Stimulated activated CD4-positive, alpha-beta T cell treated with anti-CD3 and anti-CD28 coated beads, TNF-alpha, amount 100 ng/mL, for 4 hours (primary cell): ENCODE measurements at regions not wholly inside any gene's neighbourhood (a gene's known extent, or its start where the extent isn't known, plus 50 kb on each side); places are given as distances from the start of the nearest gene placed in this dataset.

Source experiments
- DNase-seq, 3 experiments: peaks; one replicate each; pipeline ENCODE4 v3.0.0-alpha.2; 2020; ENCODE audit warnings: low read depth in 3 of 3

- no peak for DNase-seq
These were observed 161.4 kb upstream of the FAM9B start for GRCh38 chrX:9195199-9195880.

DNA sequence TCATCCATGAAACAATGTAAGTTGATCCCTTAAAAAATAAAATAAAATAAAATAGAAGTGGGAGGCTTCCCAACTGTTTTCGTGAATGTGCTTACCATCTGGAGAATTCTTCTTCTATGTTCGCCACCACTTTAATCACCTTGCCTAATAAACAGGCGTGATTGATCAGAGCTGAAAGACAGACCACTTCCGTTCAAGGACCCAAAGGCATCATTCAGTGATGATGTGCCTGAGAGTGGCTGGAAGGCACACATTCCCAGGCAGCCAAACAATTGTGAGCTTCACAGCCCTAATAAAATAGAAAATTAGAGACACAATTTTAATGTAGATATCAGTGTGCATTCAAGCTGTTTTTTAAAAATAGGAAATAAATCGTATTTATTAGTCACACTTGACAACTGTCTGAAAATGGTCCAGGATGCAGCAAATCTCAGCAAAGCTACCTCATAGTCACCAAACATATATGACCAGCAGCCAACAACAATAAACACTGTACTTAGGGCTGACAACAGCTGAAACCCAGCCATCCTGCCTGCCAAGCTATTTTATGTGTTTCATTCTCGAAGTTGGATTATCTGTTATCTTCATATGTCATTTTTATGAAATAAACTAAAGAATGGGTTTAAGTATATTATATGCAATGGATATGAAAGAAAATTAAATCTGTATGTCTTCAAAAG lies 163.2 kb upstream of the FAM9B start:
- DNase-seq, result no peak

DNA sequence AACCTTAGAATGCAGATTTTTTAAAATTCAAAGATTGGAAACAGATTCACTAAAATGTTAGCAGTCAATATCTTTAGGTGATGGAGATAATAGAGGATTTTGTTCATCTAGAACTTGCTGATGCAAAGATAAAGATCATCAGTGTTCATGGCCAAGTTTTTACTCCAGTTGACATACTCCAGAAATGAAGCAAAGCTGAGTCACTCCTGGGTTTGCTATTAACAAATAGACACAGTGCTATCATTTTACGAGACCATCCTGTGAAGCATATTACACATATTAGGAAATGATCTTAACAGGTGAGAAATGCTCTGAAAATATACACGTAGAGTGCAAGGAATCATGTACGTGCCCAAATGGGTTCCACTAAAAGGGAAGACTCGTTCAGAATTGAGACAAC lies 170.6 kb upstream of the FAM9B start:
- no peak for DNase-seq

- DNase-seq, result no peak
These were observed 171.8 kb upstream of the FAM9B start for GRCh38 chrX:9205599-9206223.

DNA sequence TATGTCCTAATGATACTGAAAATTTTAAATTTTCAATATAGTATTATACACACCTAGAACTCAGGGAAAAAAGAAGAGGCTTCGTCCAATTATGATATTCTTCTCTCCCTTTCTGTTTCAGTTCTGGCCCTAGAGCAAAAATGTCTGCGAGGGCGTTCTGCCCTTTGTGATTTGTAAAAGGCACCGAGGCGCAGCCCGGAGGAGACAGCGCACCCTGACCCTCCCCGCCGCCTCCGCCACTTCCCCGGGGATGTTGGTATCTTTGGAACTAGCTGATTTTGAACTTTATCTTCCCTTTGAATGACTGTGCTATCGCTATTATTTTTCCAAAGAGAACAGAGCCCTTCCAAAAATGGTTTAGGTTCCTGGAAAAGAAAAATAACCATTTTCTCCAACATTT lies 173.2 kb upstream of the FAM9B start:
- no peak for DNase-seq

DNA sequence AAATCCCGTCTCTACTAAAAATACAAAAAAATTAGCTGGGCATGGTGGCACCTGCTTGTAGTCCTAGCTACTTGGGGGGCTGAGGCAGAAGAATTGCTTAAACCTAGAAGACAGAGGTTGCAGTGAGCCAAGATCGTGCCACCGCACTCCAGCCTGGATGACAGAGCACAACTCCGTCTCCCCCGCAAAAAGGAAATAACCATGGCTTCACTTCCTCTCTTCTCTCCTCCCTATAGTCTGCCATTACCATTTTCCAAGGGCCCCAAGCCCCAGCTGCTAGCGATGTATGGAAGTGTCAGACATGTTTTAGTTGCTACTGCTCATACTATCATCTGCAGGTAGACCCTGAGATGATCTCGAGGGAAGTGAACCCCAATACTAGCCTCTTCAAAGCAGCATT lies 177.3 kb upstream of the FAM9B start:
- no peak for DNase-seq

- DNase-seq, result no peak
These were observed 187.9 kb upstream of the FAM9B start for GRCh38 chrX:9221781-9222180.

DNA sequence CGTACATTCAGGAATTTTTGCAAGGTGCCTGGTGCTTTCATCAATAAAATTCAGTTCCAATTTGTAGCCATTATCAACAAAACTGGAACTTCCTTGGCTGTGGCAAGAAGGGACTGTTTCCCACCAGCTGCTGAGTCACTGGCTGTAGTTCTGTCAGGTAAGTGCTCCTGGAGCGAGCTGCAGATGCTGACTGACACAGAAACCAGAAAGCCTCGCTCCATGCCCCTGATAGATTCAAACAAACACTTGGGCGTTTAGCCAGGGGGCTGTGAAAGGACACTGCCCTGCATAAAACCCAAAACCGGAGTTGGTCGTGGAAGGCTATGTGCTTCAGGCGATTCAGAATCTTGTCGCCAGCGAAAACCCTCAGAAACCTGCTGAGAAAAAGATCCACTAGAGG lies 188.4 kb upstream of the FAM9B start:
- no peak for DNase-seq

DNA sequence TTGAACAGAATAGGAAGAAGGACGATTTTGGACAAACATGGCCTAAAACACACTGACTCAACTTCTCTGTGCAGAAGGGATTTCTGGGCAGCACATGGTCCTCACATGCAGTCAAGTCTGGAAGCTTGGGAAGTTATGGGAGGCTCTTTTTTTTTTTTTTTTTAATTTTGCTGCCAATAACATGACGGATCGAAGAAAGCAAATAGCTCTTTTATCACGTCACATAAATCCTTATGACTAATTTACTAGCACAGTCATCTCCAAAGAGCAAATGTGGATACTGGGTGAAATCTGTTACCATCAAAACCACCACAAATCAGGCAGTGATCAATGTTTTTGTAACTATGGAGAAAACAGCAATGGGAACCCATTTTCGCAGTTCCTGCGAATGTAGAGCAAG lies 193.3 kb upstream of the FAM9B start:
- DNase-seq, result no peak

DNA sequence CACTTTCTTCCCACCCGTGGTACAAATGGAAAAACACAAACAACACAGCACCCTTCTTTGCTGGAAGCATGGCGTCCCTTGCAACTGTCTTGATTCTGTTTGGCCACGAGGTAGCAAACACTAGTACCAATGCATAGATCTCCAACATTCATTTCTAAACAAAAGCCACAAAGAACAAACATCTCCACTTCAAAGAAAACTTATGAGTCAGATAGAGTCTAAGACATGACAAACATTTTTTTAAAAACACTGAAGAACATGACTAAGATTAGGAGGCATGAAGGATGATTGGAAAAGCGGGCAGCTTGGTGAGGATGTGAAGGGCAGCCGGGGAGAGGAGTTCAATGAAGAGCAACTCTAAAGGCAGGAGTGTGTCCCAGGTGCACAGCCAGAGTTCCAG lies 197.6 kb upstream of the FAM9B start:
- no peak for DNase-seq

- no peak for DNase-seq
These were observed 199.2 kb upstream of the FAM9B start for GRCh38 chrX:9233141-9233540.

GRCh38 chrX:9234315-9234714 lies 200.4 kb upstream of the FAM9B start:
- no peak for DNase-seq

DNA sequence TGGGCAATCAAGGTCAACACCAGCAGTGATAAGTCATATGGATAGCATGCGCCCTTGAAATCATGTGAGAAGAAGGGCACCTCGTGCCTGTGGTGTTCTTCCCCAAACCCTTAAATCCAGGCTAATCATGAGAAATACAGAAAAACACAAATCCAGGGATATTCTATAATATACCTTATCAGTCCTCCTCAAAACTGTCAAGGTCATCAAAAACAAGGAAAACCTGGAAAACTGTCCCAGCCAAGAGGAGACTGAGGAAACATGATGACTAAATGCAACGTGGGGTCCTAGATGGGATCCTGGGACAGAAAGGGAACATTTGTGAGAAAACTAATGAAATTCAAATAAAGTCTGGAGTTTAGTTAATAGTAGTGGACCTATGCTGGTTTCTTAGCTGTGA lies 201.8 kb upstream of the FAM9B start:
- DNase-seq, result no peak

GRCh38 chrX:9240956-9241355 lies 207.0 kb upstream of the FAM9B start:
- DNase-seq, result no peak

DNA sequence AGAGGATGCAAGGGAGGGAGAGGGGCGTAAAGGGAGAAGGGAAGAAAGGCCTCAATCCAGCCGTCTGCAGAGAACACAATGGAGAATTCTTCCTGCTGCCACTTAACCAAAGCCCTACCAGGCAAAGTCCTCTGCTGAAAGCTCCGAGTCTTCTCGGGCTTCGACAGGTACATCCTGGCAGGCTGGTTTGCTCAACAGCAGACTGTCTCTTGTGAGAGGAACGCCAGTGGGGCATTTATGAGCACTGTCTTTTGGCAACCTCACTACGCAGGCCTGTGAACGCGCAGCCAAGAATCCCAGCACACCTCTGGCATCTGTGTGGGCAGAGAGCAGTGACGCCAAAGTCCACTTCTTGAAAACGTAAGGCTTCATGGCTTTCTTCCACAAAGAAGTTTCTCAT lies 207.5 kb upstream of the FAM9B start:
- DNase-seq, result no peak

- no peak for DNase-seq
These were observed 215.3 kb upstream of the FAM9B start for GRCh38 chrX:9249051-9249846.

- DNase-seq, result no peak
These were observed 212.7 kb upstream of the TBL1X start for GRCh38 chrX:9252182-9252581.

DNA sequence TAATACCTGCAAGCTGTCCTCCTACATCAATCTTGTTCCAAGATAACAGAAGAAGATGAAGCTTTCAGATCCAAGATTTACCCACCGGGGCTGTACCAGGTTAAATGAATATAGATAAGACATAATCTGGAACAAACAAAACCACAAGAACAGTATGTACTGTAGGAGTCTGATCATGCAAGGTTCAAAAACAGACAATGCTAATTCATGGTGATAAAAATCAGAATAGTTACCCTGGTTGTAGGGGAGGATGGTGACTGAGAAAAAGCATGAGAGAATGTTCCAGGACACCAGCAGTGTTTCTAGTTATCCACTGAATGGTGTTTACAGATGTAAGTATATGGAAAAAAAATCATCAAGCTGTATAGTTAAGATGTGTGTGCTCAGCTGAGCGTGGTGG lies 211.6 kb upstream of the TBL1X start:
- no peak for DNase-seq

DNA sequence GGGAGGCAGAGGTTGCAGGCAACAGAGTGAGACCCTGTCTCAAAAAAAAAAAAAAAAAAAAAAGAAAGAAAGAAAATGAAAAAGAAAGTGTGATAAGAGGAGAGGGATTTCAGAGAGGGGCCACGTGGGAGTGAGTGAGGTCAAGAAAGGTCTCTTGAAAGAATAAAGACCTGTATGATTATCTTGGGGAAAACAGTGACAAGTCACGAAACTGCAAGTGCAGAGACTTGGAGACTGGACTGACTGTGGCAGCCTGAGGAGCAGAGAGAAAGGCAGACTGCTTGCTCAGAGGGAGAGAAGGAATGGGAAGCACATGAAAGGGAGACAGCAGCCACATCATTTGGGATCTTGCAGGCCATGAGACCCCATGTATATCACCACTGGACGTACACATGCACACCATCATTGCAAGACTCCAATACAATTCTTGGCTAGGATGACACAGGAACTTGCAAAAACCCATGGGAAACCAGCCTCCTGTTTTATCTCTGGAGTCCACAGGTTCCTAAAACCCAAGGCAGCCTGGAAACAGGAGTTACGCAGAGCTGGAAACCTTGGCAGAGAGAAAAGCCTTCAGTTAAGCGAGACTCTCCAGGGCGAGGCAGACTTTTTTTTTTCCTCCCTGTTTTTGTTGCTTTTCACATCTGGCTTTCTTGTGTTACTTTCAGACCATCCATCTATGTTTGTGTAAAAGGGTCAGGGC lies 207.0 kb upstream of the TBL1X start:
- DNase-seq, result no peak

DNA sequence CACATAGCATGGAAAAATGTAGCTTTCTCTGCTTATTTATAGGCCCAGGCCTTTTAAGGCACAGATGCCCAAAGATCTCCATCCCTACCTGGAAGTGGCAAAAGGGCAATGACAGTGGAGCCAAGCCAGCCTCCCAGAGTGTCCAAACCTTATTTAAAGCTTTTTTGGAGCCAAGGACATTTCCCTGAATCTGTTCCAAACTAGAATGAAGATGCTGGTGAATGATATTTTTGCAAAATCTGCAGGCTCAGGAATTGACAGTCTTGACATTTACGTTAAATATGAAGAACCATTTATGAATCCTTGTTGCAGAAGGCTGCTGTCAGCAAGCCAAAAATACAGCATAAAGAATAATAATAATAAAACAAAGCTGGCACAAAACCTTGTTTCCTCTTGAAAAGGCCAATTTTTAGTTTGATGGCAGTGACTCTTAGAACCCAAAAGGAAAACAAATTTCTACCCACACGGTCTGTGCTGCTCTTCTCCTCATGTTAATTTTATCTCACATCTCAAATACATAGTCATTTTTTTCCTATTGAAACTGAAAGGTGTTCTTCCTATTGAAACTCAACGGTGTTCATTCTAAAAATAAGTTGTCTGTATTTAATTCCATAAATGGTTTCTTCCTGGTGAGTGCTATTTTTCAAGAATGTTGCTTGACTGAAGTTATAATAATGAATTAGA lies 206.3 kb upstream of the TBL1X start:
- no peak for DNase-seq

DNA sequence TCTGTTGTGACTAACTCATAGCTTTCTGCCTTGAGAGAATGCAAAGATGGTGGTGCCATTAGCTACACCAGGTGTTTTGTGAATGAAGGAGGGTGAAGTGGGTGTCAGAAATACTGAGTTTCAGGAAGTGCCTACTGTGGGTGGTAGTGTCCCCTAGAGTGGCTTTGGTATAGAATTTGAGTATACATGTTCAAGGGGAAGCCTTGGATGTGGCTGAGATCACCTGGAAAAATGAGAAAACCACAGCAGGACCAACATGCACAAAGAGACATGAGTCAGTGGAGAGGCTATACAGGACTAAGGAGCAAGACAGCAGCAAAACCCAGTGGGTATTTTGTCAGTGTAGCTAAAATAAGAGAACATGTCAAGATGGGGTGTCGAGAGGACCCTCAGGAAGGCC lies 204.3 kb upstream of the TBL1X start:
- DNase-seq, result no peak
